SU-DHL-6 (cell line): ENCODE measurements at regions not wholly inside any gene's neighbourhood (a gene's known extent, or its start where the extent isn't known, plus 50 kb on each side); places are given as distances from the start of the nearest gene placed in this dataset.

ENCODE experiments used
- CTCF ChIP-seq: fragments of 200-600 bp; sonication (generic); IDR thresholded peaks from one replicate; pipeline ENCODE4 v1.5.1; 2017; ENCODE audit warnings: antibody characterized with exemption, mild to moderate bottlenecking, low read length, moderate library complexity; ENCODE audit not compliant: insufficient read depth, poor library complexity, severe bottlenecking
- EZH2phosphoT487 ChIP-seq: fragments of 200-600 bp; sonication (generic), shearing (Covaris generic); conservative IDR thresholded peaks from 2 replicates; pipeline ENCODE4 v1.6.1; 2018; ENCODE audit warnings: mild to moderate bottlenecking, antibody characterized with exemption, low read length, moderate library complexity, mixed read lengths

GRCh38 chr14:87052646-87053225 is 940.2 kb downstream of the GALC start:
- TF ChIP-seq EZH2phosphoT487 (no peak), CTCF (no peak)
